ENCODE measurements at regions not wholly inside any gene's neighbourhood (a gene's known extent, or its start where the extent isn't known, plus 50 kb on each side); places are given as distances from the start of the nearest gene placed in this dataset.

DNA sequence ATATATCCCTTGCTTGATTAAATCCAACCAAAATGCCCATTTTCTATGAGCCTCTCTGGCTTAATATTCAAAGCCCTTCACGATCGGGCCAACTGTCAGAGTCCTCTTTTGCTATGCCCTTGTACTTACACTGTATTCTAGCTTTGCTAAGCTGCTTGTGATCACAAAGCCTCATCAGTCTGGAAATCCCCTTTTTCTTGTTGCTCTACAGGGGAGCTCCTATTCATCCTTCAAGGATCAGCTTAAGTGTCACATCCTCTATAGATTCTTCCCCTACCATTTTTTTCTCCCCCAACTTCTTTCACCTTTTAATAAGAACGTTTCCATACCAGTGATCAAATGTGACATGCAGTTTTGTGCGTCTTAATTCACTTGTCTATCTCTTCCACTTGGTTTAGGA is 450.4 kb upstream of the CHD1 start:
- no peaks in the 10 kb centered on the region for H3K36me3 ChIP-seq (replicated peaks in 1 of 2; ENCODE audit: control insufficient read depth in 1 of 2, insufficient read depth in 2 of 2, low read length in 1 of 2)
- H3K4me1 ChIP-seq (ENCODE audit: control insufficient read depth in 1 of 2, insufficient read depth in 2 of 2, low read depth in 1 of 2, low read length in 1 of 2): no peaks in the 10 kb centered on the region
- no peak overlapping the region for H3K27ac ChIP-seq (ENCODE audit: low read depth in 2 of 2, low read length in 1 of 2)
- no peak for DNase-seq
- H3K9me2 ChIP-seq: no peaks in the 10 kb centered on the region
- TF ChIP-seq, protein P1, sequence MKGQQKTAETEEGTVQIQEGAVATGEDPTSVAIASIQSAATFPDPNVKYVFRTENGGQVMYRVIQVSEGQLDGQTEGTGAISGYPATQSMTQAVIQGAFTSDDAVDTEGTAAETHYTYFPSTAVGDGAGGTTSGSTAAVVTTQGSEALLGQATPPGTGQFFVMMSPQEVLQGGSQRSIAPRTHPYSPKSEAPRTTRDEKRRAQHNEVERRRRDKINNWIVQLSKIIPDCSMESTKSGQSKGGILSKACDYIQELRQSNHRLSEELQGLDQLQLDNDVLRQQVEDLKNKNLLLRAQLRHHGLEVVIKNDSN (IDR thresholded peaks at IDR 0.05; ENCODE audit: borderline replicate concordance, low read depth): no peak
- TF ChIP-seq FOSL2 (IDR thresholded peaks at IDR 0.05; ENCODE audit: borderline replicate concordance, low read depth) (no peak), GATA2 (CRISPR knock-in tag; IDR thresholded peaks at IDR 0.05) (no peak), CHD2 (IDR thresholded peaks at IDR 0.05; ENCODE audit: low read length, partially characterized antibody) (no peak), ELF1 (IDR thresholded peaks at IDR 0.05) (no peak), FOXJ3 (CRISPR knock-in tag; IDR thresholded peaks at IDR 0.05) (no peak), POLR2AphosphoS5 (IDR thresholded peaks at IDR 0.05; ENCODE audit: low read depth, low read length) (no peak), EZH2phosphoT487 (IDR thresholded peaks at IDR 0.05; ENCODE audit: borderline replicate concordance, low read depth) (no peak), FOXM1 (IDR thresholded peaks at IDR 0.05; ENCODE audit: low read depth) (no peak), TEAD4 (IDR thresholded peaks at IDR 0.05; ENCODE audit: borderline replicate concordance, insufficient read depth) (no peak), RFX5 (IDR thresholded peaks at IDR 0.05; ENCODE audit: low read length) (no peak), SIN3A (IDR thresholded peaks at IDR 0.05; ENCODE audit: borderline replicate concordance, low read depth, low read length) (no peak), YY1 (IDR thresholded peaks at IDR 0.05; ENCODE audit: low read depth) (no peak), TCF12 (IDR thresholded peaks at IDR 0.05) (no peak), JUND (IDR thresholded peaks at IDR 0.05) (no peak), RAD21 (IDR thresholded peaks at IDR 0.05; ENCODE audit: low read length) (no peak)
- TF ChIP-seq, protein P2, sequence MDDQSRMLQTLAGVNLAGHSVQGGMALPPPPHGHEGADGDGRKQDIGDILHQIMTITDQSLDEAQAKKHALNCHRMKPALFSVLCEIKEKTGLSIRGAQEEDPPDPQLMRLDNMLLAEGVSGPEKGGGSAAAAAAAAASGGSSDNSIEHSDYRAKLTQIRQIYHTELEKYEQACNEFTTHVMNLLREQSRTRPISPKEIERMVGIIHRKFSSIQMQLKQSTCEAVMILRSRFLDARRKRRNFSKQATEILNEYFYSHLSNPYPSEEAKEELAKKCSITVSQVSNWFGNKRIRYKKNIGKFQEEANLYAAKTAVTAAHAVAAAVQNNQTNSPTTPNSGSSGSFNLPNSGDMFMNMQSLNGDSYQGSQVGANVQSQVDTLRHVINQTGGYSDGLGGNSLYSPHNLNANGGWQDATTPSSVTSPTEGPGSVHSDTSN (IDR thresholded peaks at IDR 0.05): no peak
- TF ChIP-seq, protein P3, sequence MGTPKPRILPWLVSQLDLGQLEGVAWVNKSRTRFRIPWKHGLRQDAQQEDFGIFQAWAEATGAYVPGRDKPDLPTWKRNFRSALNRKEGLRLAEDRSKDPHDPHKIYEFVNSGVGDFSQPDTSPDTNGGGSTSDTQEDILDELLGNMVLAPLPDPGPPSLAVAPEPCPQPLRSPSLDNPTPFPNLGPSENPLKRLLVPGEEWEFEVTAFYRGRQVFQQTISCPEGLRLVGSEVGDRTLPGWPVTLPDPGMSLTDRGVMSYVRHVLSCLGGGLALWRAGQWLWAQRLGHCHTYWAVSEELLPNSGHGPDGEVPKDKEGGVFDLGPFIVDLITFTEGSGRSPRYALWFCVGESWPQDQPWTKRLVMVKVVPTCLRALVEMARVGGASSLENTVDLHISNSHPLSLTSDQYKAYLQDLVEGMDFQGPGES (IDR thresholded peaks at IDR 0.05; ENCODE audit: low read depth, low read length): no peak
- TF ChIP-seq, protein P4, sequence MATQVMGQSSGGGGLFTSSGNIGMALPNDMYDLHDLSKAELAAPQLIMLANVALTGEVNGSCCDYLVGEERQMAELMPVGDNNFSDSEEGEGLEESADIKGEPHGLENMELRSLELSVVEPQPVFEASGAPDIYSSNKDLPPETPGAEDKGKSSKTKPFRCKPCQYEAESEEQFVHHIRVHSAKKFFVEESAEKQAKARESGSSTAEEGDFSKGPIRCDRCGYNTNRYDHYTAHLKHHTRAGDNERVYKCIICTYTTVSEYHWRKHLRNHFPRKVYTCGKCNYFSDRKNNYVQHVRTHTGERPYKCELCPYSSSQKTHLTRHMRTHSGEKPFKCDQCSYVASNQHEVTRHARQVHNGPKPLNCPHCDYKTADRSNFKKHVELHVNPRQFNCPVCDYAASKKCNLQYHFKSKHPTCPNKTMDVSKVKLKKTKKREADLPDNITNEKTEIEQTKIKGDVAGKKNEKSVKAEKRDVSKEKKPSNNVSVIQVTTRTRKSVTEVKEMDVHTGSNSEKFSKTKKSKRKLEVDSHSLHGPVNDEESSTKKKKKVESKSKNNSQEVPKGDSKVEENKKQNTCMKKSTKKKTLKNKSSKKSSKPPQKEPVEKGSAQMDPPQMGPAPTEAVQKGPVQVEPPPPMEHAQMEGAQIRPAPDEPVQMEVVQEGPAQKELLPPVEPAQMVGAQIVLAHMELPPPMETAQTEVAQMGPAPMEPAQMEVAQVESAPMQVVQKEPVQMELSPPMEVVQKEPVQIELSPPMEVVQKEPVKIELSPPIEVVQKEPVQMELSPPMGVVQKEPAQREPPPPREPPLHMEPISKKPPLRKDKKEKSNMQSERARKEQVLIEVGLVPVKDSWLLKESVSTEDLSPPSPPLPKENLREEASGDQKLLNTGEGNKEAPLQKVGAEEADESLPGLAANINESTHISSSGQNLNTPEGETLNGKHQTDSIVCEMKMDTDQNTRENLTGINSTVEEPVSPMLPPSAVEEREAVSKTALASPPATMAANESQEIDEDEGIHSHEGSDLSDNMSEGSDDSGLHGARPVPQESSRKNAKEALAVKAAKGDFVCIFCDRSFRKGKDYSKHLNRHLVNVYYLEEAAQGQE (IDR thresholded peaks at IDR 0.05; ENCODE audit: low read depth, low read length): no peak
- no peak overlapping the region for H3K9ac ChIP-seq
- H3K27me3 ChIP-seq (ENCODE audit: insufficient read depth): no peaks in the 10 kb centered on the region
- no peaks in the 10 kb centered on the region for H3K79me2 ChIP-seq (ENCODE audit: insufficient read depth)
- H3K9me3 ChIP-seq: no peaks in the 10 kb centered on the region
- 10% methylated on average over 4 of the region's 4 CpGs for whole genome bisulfite sequencing (ENCODE audit: low lambda C conversion rate)
- H3F3A ChIP-seq (replicated peaks; ENCODE audit: insufficient read depth): no peaks in the 10 kb centered on the region
- no peak overlapping the region for H2AFZ ChIP-seq (ENCODE audit: low read depth)
- H3K4me3 ChIP-seq (ENCODE audit: low read depth in 2 of 2, low read length in 1 of 2): no peak overlapping the region
- ChIA-PET CTCF (no interaction called here), POLR2A (no interaction called here)
- no peaks in the 10 kb centered on the region for H4K20me1 ChIP-seq (ENCODE audit: insufficient read depth)
- no peak overlapping the region for H3K4me2 ChIP-seq

Data from SK-N-SH (cell line).